Right ventricle myocardium superior (tissue), 1 donor: ENCODE measurements at regions not wholly inside any gene's neighbourhood (a gene's known extent, or its start where the extent isn't known, plus 50 kb on each side); places are given as distances from the start of the nearest gene placed in this dataset.
A peak's percentile ranks its signal among the peaks of the same experiment; 100 is the strongest.
"Not testable (repeated sequence)": the region's sequence is repeated elsewhere in the genome, so short reads cannot be mapped to it uniquely, and the experiment has no call there.

Source experiments
- ATAC-seq: fragments of 200-7000 bp; cut with Tn5 transposase; one replicate; pipeline ENCODE4 v1.9.1; 2020; ENCODE audit warnings: mild to moderate bottlenecking; ENCODE audit not compliant: poor library complexity
- DNase-seq: peaks from one replicate; pipeline ENCODE4 v3.0.0-alpha.2; 2020
- intact Hi-C: fragments of 100-400 bp; cut with DNase I; formaldehyde crosslinking; loops from one replicate; pipeline ENCODE4 v1.11.2; 2022
- donor health status: DM: no; HTN: yes; CAD: no; lungs with severe emphysema.

- intact Hi-C loops, ATAC-seq: not testable (repeated sequence)
Observed at GRCh38 chr10:46645110-46645509, 66.2 kb downstream of the SYT15 start.

GRCh38 chr10:46646132-46646531, 67.2 kb downstream of the SYT15 start:
- DNase-seq, intact Hi-C loops, ATAC-seq: not testable (repeated sequence)

More at GRCh38 chr10:46645110-46645509, 66.2 kb downstream of the SYT15 start:
- DNase-seq, result not testable (repeated sequence)

GRCh38 chr10:46650967-46651366, 72.0 kb downstream of the SYT15 start:
- ATAC-seq, DNase-seq, intact Hi-C loops: not testable (repeated sequence)

GRCh38 chr10:46657437-46657836, 78.5 kb downstream of the SYT15 start:
- ATAC-seq, DNase-seq, intact Hi-C loops: not testable (repeated sequence)

GRCh38 chr10:46660027-46660834, 81.3 kb downstream of the SYT15 start:
- DNase-seq, ATAC-seq, intact Hi-C loops: not testable (repeated sequence)

- intact Hi-C loops, ATAC-seq, DNase-seq: not testable (repeated sequence)
Observed at GRCh38 chr10:46660835-46661164, 81.9 kb downstream of the SYT15 start.

GRCh38 chr10:46665536-46665935, 86.6 kb downstream of the SYT15 start:
- intact Hi-C loops, result not testable (repeated sequence)

GRCh38 chr10:46668357-46668997, 89.5 kb downstream of the SYT15 start:
- intact Hi-C loops, DNase-seq: not testable (repeated sequence)
- peak; percentile 84 for ATAC-seq

More at GRCh38 chr10:46665536-46665935, 86.6 kb downstream of the SYT15 start:
- not testable (repeated sequence) for ATAC-seq, DNase-seq

- intact Hi-C loops, DNase-seq, ATAC-seq: not testable (repeated sequence)
Observed at GRCh38 chr10:46677836-46678435, 99.0 kb downstream of the SYT15 start.

GRCh38 chr10:46691397-46691796, 112.5 kb downstream of the SYT15 start:
- DNase-seq, intact Hi-C loops, ATAC-seq: not testable (repeated sequence)

- ATAC-seq, DNase-seq, intact Hi-C loops: not testable (repeated sequence)
Observed at GRCh38 chr10:46693218-46693617, 114.3 kb downstream of the SYT15 start.

- ATAC-seq, intact Hi-C loops, DNase-seq: not testable (repeated sequence)
Observed at GRCh38 chr10:46717264-46717663, 138.3 kb downstream of the SYT15 start.

GRCh38 chr10:46718014-46718413, 139.1 kb downstream of the SYT15 start:
- ATAC-seq, intact Hi-C loops, DNase-seq: not testable (repeated sequence)

- DNase-seq, intact Hi-C loops, ATAC-seq: not testable (repeated sequence)
Observed at GRCh38 chr10:46720386-46720785, 141.5 kb downstream of the SYT15 start.

- intact Hi-C loops, ATAC-seq, DNase-seq: not testable (repeated sequence)
Observed at GRCh38 chr10:46720811-46721518, 142.0 kb downstream of the SYT15 start.

GRCh38 chr10:46724258-46724657, 145.3 kb downstream of the SYT15 start:
- DNase-seq, intact Hi-C loops, ATAC-seq: not testable (repeated sequence)

- intact Hi-C loops, ATAC-seq, DNase-seq: not testable (repeated sequence)
Observed at GRCh38 chr10:46728359-46728758, 149.4 kb downstream of the SYT15 start.

GRCh38 chr10:46730729-46731128, 151.8 kb downstream of the SYT15 start:
- intact Hi-C loops, DNase-seq, ATAC-seq: not testable (repeated sequence)
